ENCODE measurements at regions not wholly inside any gene's neighbourhood (a gene's known extent, or its start where the extent isn't known, plus 50 kb on each side); places are given as distances from the start of the nearest gene placed in this dataset.

DNA sequence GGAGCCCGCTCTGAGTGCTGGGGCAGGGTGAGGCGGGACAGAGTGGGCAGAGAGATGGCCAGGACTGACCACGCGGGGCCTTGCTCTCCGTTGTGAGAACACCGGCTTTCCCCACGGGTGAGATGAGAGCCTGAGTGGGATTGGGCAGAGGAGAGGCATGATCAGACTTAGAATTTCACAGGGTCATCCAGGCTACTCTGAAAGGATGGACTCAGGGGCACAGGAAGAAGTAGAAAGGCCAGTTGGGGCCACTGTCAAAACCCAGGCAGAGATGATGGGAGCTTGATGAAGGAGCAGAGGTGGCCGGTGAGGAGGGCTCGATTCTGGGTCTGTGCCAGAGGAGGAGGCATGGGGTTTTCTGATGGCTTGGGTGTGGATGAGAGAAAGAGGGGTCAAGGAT is 63.8 kb upstream of the NUP50 start:
- in situ Hi-C loops (cut with MboI; ENCODE audit: low sequenced_read_pairs, unreplicated experiment): loop anchor here (10.0 kb wide), 2 partner anchors 115 to 275 kb away; no protein-coding TSS in a partner anchor
- DNase-seq (ENCODE audit: low spot score): no peak
- TF ChIP-seq, protein P1, sequence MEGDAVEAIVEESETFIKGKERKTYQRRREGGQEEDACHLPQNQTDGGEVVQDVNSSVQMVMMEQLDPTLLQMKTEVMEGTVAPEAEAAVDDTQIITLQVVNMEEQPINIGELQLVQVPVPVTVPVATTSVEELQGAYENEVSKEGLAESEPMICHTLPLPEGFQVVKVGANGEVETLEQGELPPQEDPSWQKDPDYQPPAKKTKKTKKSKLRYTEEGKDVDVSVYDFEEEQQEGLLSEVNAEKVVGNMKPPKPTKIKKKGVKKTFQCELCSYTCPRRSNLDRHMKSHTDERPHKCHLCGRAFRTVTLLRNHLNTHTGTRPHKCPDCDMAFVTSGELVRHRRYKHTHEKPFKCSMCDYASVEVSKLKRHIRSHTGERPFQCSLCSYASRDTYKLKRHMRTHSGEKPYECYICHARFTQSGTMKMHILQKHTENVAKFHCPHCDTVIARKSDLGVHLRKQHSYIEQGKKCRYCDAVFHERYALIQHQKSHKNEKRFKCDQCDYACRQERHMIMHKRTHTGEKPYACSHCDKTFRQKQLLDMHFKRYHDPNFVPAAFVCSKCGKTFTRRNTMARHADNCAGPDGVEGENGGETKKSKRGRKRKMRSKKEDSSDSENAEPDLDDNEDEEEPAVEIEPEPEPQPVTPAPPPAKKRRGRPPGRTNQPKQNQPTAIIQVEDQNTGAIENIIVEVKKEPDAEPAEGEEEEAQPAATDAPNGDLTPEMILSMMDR (IDR thresholded peaks at IDR 0.05; ENCODE audit: borderline replicate concordance, control extremely low read depth, extremely low read depth, insufficient read depth, missing control alignments): no peak

DNA sequence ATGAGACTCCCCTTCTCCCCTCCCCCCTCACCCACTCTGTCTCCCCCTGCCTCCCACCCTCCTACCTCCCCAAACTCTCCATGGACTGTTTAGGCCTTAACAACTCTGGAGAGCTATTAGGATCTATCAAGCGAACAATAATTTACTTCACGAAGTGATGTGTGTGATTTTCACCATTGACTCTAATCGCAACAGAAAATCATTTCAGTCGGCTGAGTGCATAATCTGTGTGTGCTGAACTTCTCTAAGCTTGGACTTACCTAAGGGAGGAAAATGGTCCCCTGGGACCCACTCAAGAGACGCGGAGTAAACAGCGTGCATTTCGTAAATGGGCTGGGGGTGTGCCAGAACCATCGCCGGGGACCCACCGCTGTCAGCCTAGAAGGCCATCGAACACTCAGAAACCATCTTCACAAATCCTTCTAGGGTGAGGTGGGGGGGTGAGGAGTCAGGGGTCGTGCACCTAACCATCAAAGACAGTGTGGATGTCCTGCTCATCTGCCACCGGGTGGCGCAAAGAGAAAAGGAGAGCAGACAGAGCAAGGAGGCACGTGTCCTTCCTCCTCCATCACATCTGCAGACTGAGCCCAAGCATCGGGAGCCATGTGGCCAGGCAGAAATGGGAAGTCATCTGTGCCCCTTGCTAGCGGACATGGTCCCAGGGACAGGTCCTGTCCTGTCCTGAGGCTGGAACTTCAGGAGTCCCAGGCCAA is 62.1 kb upstream of the NUP50 start:
- TF ChIP-seq, protein P1 (IDR thresholded peaks at IDR 0.05; ENCODE audit: borderline replicate concordance, control extremely low read depth, extremely low read depth, insufficient read depth, missing control alignments): peak; percentile 49
- in situ Hi-C loops (cut with MboI; ENCODE audit: low sequenced_read_pairs, unreplicated experiment): no loop called here
- peak; percentile 80 for DNase-seq (ENCODE audit: low spot score)

DNA sequence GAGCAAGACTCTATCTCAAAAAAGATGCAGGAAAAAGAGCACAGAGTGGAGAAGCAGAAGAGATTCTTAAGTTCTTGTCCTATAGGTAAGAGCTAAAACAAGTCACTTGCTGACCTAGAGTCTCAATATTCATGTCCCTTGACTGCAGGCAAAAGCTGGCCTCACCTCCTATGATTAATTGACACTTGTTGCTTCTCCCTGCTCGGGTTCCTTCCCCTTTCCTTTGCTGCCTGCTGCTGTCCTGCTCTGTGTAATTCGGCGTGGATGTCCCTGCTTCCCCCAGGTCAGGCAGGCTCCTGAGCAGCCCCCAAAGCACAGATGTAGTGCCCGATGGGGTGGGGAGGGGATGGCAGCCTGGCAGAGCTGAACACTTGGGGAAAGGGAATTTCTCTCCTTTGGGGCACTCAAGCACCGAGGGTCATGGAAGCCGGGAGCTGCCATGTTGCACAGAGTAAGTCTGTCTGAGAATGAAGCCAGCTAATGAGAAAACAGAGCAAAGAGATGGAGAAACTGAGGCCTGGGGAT is 60.8 kb upstream of the NUP50 start:
- in situ Hi-C loops (cut with MboI; ENCODE audit: low sequenced_read_pairs, unreplicated experiment): no loop called here
- DNase-seq (ENCODE audit: low spot score): no peak
- TF ChIP-seq, protein P1 (IDR thresholded peaks at IDR 0.05; ENCODE audit: borderline replicate concordance, control extremely low read depth, extremely low read depth, insufficient read depth, missing control alignments): no peak

DNA sequence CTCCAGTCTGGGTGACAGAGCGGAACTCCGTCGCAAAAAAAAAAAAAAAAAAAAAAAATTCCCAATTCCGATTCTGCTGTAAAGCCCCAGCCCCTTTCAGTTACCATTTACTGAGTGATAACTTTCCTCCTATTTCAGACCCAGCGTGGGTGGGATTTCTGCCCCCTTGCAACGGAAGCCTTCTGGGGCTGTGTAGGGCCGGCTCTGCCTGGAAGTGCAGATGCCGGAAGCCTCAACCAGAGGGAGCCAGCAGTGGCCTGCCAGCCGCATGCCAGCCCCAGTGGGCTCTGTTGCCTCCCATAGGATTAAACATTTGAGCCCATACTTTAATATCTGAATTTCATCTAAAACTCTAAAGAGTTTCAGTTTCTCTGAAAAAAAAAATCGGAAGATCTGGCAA is 60.0 kb upstream of the NUP50 start:
- in situ Hi-C loops (cut with MboI; ENCODE audit: low sequenced_read_pairs, unreplicated experiment): no loop called here
- TF ChIP-seq, protein P1 (IDR thresholded peaks at IDR 0.05; ENCODE audit: borderline replicate concordance, control extremely low read depth, extremely low read depth, insufficient read depth, missing control alignments): no peak
- DNase-seq (ENCODE audit: low spot score): no peak

DNA sequence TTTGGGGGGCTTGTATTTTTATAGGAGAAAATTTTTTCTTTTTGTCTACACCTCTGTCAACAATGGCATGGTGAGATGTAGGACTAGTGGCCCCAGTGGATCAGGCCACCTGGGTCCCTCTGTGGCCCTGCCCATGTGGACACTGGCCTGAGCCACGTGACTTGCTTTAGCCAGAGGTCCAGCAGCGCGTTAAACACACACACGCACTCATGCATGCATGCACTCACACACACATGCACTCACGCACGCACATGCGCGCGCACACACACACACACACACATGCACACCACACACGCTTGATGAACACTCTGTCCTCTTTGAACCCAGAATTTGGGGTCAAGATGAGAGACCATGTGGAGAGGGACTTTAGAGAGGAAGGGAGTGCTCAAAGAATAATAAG is 59.4 kb upstream of the NUP50 start:
- in situ Hi-C loops (cut with MboI; ENCODE audit: low sequenced_read_pairs, unreplicated experiment): no loop called here
- TF ChIP-seq, protein P1 (IDR thresholded peaks at IDR 0.05; ENCODE audit: borderline replicate concordance, control extremely low read depth, extremely low read depth, insufficient read depth, missing control alignments): no peak

DNA sequence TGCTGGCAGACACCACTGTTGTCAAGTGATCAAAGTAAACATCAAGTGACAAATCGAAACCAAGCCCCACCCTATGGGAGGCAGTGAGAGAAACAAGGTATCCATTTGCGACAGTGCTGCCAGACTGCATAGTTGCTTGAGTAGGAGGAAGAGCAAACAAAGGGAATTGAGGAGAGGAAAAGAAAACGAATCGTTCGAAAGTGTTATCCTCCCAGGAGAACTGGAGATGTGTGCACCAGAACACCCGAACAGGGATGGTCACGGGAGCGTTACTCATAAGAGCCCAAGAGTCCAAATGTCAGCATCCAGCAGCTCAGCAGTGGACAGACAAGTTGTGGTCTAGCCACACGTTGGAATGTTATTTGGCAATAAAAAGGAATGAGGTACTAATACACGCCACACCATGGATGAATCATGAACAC is 58.4 kb upstream of the NUP50 start:
- in situ Hi-C loops (cut with MboI; ENCODE audit: low sequenced_read_pairs, unreplicated experiment): no loop called here
- no peak for DNase-seq (ENCODE audit: low spot score)
- TF ChIP-seq, protein P1 (IDR thresholded peaks at IDR 0.05; ENCODE audit: borderline replicate concordance, control extremely low read depth, extremely low read depth, insufficient read depth, missing control alignments): no peak

More for the DNA sequence above, 59.4 kb upstream of the NUP50 start:
- no peak for DNase-seq (ENCODE audit: low spot score)
